OCI-LY7 (cell line): ENCODE measurements at regions not wholly inside any gene's neighbourhood (a gene's known extent, or its start where the extent isn't known, plus 50 kb on each side); places are given as distances from the start of the nearest gene placed in this dataset.

Experiments used
- BruUV-seq: library from RNA; stranded (reverse); fragments of 400-500 nt; replicated peaks from 2 replicates; lab custom pipeline; 2021; lab: Mats Ljungman, UMichigan
- CTCF ChIA-PET: fragments of 300-600 bp; sonication (Branson Sonifier 250); formaldehyde crosslinking; loops from one replicate; lab custom pipeline; 2022; ENCODE audit warnings: antibody characterized with exemption; ENCODE audit not compliant: unreplicated experiment; lab: Charles Lee
- POLR2A ChIA-PET: fragments of 300-600 bp; sonication (Branson Sonifier 250); formaldehyde crosslinking; loops from one replicate; lab custom pipeline; 2022; ENCODE audit warnings: antibody characterized with exemption; lab: Charles Lee
- DNase-seq: peaks from one replicate; pipeline ENCODE4 v3.0.0-alpha.2; 2015; ENCODE audit warnings: low spot score
- H2AFZ ChIP-seq: fragments of 200-600 bp; sonication (generic), shearing (Covaris generic); 2 replicates; pipeline ENCODE4 v1.6.1; 2014; ENCODE audit warnings: mild to moderate bottlenecking, antibody characterized with exemption, low read length, moderate library complexity
- H3K27ac ChIP-seq: fragments of 200-600 bp; sonication (generic); 2 replicates; pipeline ENCODE4 v1.5.1; 2014; ENCODE audit warnings: mixed run types, low read depth, mild to moderate bottlenecking, moderate library complexity, low read length, inconsistent platforms; ENCODE audit not compliant: poor library complexity, severe bottlenecking
- H3K36me3 ChIP-seq: fragments of 200-600 bp; sonication (generic); 2 replicates; pipeline ENCODE4 v1.6.1; 2014; ENCODE audit warnings: mild to moderate bottlenecking, antibody characterized with exemption, low read length, moderate library complexity, mixed read lengths; ENCODE audit not compliant: insufficient read depth
- H3K4me1 ChIP-seq: fragments of 200-600 bp; sonication (generic); 2 replicates; pipeline ENCODE4 v1.5.1; 2014; ENCODE audit warnings: mild to moderate bottlenecking, low read length; ENCODE audit not compliant: insufficient read depth, poor library complexity, severe bottlenecking
- H3K4me2 ChIP-seq: fragments of 200-600 bp; sonication (generic); 2 replicates; pipeline ENCODE4 v1.6.1; 2014; ENCODE audit warnings: mild to moderate bottlenecking, low read length
- H3K4me3 ChIP-seq: fragments of 200-600 bp; sonication (generic); 2 replicates; pipeline ENCODE4 v1.5.1; 2014; ENCODE audit warnings: mild to moderate bottlenecking, low read depth, low read length; ENCODE audit not compliant: poor library complexity, severe bottlenecking
- H3K79me2 ChIP-seq: fragments of 200-600 bp; sonication (generic); 2 replicates; pipeline ENCODE4 v1.6.1; 2016; ENCODE audit warnings: low read depth, mild to moderate bottlenecking, low read length, moderate library complexity, mixed read lengths; ENCODE audit not compliant: insufficient read depth
- H3K9me2 ChIP-seq: fragments of 200-600 bp; sonication (generic); 2 replicates; pipeline ENCODE4 v1.6.1; 2016; ENCODE audit warnings: mild to moderate bottlenecking, low read length, mixed read lengths; ENCODE audit not compliant: insufficient read depth
- H3K9me3 ChIP-seq: fragments of 200-600 bp; sonication (generic); 2 replicates; pipeline ENCODE4 v1.6.1; 2014; ENCODE audit warnings: mild to moderate bottlenecking, mixed run types, low read length, mixed read lengths
- H4K20me1 ChIP-seq: fragments of 200-600 bp; sonication (generic); 2 replicates; pipeline ENCODE4 v1.6.1; 2014; ENCODE audit warnings: mild to moderate bottlenecking, antibody characterized with exemption, low read length, moderate library complexity, mixed read lengths; ENCODE audit not compliant: insufficient read depth
- EZH2phosphoT487 ChIP-seq: fragments of 200-600 bp; sonication (generic); IDR thresholded peaks from 2 replicates; pipeline ENCODE4 v1.6.1; 2018; ENCODE audit warnings: low read depth, borderline replicate concordance, mild to moderate bottlenecking, mixed run types, antibody characterized with exemption, low read length, moderate library complexity, mixed read lengths
- intact Hi-C: fragments of 100-400 bp; cut with micrococcal nuclease; formaldehyde crosslinking; loops from one replicate; pipeline ENCODE4 v1.10.0; 2022; ENCODE audit not compliant: unreplicated experiment
- TF ChIP-seq, protein P1 (sequence below): fragments of 200-600 bp; sonication (generic); conservative IDR thresholded peaks from 2 replicates; pipeline ENCODE4 v1.5.1; 2014; ENCODE audit warnings: mild to moderate bottlenecking, antibody characterized with exemption, low read length, moderate library complexity, mixed read lengths

- Histone ChIP-seq H3K79me2 (no peaks in the 10 kb centered on the region), H3K36me3 (no peaks in the 10 kb centered on the region), H3K9me3 (no peaks in the 10 kb centered on the region), H3K9me2 (no peaks in the 10 kb centered on the region), H4K20me1 (no peaks in the 10 kb centered on the region), H3K4me2 (no peak overlapping the region), H3K4me3 (no peak overlapping the region), H3K27ac (no peak overlapping the region), H3K4me1 (no peaks in the 10 kb centered on the region), H2AFZ (no peak overlapping the region)
- no peak for TF ChIP-seq EZH2phosphoT487
- TF ChIP-seq, protein P1, sequence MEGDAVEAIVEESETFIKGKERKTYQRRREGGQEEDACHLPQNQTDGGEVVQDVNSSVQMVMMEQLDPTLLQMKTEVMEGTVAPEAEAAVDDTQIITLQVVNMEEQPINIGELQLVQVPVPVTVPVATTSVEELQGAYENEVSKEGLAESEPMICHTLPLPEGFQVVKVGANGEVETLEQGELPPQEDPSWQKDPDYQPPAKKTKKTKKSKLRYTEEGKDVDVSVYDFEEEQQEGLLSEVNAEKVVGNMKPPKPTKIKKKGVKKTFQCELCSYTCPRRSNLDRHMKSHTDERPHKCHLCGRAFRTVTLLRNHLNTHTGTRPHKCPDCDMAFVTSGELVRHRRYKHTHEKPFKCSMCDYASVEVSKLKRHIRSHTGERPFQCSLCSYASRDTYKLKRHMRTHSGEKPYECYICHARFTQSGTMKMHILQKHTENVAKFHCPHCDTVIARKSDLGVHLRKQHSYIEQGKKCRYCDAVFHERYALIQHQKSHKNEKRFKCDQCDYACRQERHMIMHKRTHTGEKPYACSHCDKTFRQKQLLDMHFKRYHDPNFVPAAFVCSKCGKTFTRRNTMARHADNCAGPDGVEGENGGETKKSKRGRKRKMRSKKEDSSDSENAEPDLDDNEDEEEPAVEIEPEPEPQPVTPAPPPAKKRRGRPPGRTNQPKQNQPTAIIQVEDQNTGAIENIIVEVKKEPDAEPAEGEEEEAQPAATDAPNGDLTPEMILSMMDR, result no peak
- BruUV-seq, result no TSS peak
- CTCF ChIA-PET, result no interaction called here
- POLR2A ChIA-PET, result no interaction called here
- no peak for DNase-seq
- intact Hi-C loops, result no loop called here
Observed at GRCh38 chr13:94783489-94783888, 71.1 kb upstream of the SOX21 start.

DNA sequence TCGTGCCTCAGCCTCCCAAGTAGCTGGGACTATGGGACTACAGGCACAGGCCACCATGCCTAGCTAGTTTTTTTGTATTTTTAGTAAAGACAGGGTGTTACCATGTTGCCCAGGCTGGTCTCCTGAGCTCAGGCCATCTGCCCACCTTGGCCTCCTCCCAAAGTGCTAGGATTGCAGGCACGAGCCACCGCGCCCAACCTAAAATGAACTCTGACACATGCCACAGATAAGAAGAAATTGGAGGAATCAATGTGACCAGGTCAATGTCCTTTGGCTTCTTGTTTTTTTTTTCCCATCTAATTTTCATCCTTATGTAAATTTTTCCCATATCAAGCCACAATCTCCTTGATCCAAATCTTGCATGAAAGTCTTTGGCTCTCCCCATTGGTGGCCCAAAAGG is 68.1 kb upstream of the SOX21 start:
- ChIA-PET CTCF (no interaction called here), POLR2A (interaction anchor here (0.6 kb wide), 1 partner anchor 1888 kb away, joined by 3 read pairs; no protein-coding TSS in a partner anchor)
- DNase-seq, result no peak
- Histone ChIP-seq H2AFZ (no peak overlapping the region), H4K20me1 (no peaks in the 10 kb centered on the region), H3K27ac (no peak overlapping the region), H3K4me2 (no peak overlapping the region), H3K36me3 (no peaks in the 10 kb centered on the region), H3K4me3 (no peak overlapping the region), H3K9me2 (no peaks in the 10 kb centered on the region), H3K4me1 (no peaks in the 10 kb centered on the region), H3K79me2 (no peaks in the 10 kb centered on the region), H3K9me3 (no peaks in the 10 kb centered on the region)
- no peak for TF ChIP-seq EZH2phosphoT487
- TF ChIP-seq, protein P1, result no peak
- intact Hi-C loops, result no loop called here
- BruUV-seq, result no TSS peak

GRCh38 chr13:94778986-94779385 is 66.6 kb upstream of the SOX21 start:
- no TSS peak for BruUV-seq

More at GRCh38 chr13:94778986-94779385, 66.6 kb upstream of the SOX21 start:
- Histone ChIP-seq H3K4me2 (no peak overlapping the region), H3K4me1 (no peaks in the 10 kb centered on the region), H3K9me2 (no peaks in the 10 kb centered on the region), H4K20me1 (no peaks in the 10 kb centered on the region), H3K9me3 (no peaks in the 10 kb centered on the region), H3K27ac (no peak overlapping the region), H3K79me2 (no peaks in the 10 kb centered on the region), H3K4me3 (no peak overlapping the region), H3K36me3 (no peaks in the 10 kb centered on the region), H2AFZ (no peak overlapping the region)
- intact Hi-C loops, result no loop called here
- DNase-seq, result no peak
- POLR2A ChIA-PET, result no interaction called here
- CTCF ChIA-PET, result no interaction called here
- TF ChIP-seq EZH2phosphoT487, result no peak
- TF ChIP-seq, protein P1, result no peak
